Breast epithelium (tissue), 3 donors: ENCODE measurements at regions not wholly inside any gene's neighbourhood (a gene's known extent, or its start where the extent isn't known, plus 50 kb on each side); places are given as distances from the start of the nearest gene placed in this dataset.
"Not testable (repeated sequence)": the region's sequence is repeated elsewhere in the genome, so short reads cannot be mapped to it uniquely, and the experiment has no call there.

Source experiments
- POLR2A ChIP-seq: fragments of 450-650 bp; IDR thresholded peaks from one replicate; pipeline ENCODE4 v1.6.1; 2016; ENCODE audit warnings: antibody characterized with exemption, mild to moderate bottlenecking, moderate library complexity
- TF ChIP-seq, protein P1 (sequence below), 3 donors: fragments of 450-650 bp; IDR thresholded peaks; one replicate each; pipeline ENCODE4 v1.5.1; 2016 to 2017; ENCODE audit warnings: antibody characterized with exemption in 3 of 3, mild to moderate bottlenecking in 3 of 3, moderate library complexity in 3 of 3

DNA sequence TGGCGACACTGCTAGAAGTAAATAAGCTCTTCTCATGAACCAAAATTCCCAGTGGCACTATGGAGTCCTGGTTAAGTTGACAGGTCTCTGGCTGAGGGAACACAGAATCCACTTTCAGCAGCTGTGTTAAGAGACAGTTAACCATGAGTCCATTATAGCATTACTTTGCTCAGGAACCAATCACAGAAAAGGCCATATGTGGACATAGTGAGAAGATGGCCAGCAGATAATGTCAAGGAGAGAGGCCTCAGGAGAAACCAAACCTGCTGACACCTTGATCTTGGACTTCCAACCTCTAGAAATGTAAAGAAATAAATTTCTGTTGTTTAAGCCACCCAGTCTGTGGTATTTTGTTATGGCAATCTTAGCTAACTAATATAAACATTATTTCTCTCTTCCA, 88.7 kb upstream of the SPTLC1 start:
- TF ChIP-seq, protein P1, sequence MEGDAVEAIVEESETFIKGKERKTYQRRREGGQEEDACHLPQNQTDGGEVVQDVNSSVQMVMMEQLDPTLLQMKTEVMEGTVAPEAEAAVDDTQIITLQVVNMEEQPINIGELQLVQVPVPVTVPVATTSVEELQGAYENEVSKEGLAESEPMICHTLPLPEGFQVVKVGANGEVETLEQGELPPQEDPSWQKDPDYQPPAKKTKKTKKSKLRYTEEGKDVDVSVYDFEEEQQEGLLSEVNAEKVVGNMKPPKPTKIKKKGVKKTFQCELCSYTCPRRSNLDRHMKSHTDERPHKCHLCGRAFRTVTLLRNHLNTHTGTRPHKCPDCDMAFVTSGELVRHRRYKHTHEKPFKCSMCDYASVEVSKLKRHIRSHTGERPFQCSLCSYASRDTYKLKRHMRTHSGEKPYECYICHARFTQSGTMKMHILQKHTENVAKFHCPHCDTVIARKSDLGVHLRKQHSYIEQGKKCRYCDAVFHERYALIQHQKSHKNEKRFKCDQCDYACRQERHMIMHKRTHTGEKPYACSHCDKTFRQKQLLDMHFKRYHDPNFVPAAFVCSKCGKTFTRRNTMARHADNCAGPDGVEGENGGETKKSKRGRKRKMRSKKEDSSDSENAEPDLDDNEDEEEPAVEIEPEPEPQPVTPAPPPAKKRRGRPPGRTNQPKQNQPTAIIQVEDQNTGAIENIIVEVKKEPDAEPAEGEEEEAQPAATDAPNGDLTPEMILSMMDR (IDR thresholded peaks at IDR 0.05), result not testable (repeated sequence)
- TF ChIP-seq POLR2A, result not testable (repeated sequence)
